ENCODE measurements at regions not wholly inside any gene's neighbourhood (a gene's known extent, or its start where the extent isn't known, plus 50 kb on each side); places are given as distances from the start of the nearest gene placed in this dataset.

DNA sequence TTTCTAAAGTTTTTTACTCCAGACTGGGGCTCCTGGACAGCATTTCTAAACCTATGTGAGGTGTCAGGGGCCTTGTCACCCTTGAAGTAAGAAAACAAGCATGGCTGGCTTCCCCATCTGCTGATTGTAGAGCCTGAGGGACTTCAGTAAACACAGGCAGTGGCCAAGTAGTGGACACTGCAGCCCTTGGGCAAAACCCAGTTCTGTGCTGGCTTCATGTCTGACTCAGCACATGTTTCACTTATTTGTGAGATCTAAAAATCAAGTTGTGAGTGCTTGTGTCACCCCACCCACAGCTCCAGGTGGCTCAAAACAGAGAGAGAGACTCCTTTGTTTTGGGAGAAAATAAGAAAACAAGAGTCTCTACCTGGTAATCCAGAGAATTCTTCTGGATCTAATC is 660.3 kb upstream of the VRK2 start:
- intact Hi-C loops (cut with DNase I) = no loop called here
- H3K4me3 ChIP-seq = no peak overlapping the region
- no peaks in the 10 kb centered on the region for H3K9me3 ChIP-seq (replicated peaks in 1 of 3)
- no peaks in the 10 kb centered on the region for H3K27me3 ChIP-seq
- H3K27ac ChIP-seq = no peak overlapping the region
- no peaks in the 10 kb centered on the region for H3K36me3 ChIP-seq (replicated peaks in 1 of 2)
- TF ChIP-seq, protein P1, sequence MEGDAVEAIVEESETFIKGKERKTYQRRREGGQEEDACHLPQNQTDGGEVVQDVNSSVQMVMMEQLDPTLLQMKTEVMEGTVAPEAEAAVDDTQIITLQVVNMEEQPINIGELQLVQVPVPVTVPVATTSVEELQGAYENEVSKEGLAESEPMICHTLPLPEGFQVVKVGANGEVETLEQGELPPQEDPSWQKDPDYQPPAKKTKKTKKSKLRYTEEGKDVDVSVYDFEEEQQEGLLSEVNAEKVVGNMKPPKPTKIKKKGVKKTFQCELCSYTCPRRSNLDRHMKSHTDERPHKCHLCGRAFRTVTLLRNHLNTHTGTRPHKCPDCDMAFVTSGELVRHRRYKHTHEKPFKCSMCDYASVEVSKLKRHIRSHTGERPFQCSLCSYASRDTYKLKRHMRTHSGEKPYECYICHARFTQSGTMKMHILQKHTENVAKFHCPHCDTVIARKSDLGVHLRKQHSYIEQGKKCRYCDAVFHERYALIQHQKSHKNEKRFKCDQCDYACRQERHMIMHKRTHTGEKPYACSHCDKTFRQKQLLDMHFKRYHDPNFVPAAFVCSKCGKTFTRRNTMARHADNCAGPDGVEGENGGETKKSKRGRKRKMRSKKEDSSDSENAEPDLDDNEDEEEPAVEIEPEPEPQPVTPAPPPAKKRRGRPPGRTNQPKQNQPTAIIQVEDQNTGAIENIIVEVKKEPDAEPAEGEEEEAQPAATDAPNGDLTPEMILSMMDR (IDR thresholded peaks at IDR 0.05) = no peak
- TF ChIP-seq POLR2A (IDR thresholded peaks at IDR 0.05) = no peak
- H3K4me1 ChIP-seq (replicated peaks in 1 of 2) = no peaks in the 10 kb centered on the region
- no peak for DNase-seq

DNA sequence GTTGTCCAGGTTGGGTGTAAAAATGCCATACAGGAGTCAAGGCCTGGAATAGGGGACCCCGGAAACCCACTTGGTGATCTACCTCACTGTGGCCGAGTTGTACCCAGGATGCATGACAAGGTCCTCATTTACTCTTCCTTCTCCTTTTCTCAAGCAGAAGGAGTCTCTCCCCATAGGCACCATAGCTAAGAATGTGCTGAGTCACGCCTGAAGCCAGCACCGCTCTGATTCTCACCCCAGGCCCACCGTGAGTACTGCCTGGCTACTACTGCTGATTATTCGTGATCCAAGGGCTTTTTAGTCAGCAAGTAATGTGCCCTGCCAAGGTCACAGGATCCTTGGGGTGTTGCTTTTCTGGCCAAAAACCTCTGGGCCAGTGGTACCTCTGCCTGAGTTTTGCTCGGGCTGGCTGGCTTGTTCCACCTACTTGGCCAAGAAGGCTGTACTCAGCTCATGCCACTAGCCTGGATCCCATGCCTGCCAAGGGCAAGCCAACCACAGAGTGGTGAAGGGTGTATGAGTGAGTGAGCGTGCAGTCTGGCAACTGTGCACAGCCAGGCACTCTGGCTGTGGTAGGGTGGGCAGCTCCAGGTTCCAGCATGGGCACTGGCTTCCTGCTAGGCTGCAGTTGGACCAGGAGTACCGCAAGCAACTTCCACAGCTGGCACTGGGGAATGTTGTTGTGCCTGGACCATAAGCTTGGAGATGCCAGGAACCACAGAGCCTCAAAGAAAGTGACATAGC is 650.1 kb upstream of the VRK2 start:
- TF ChIP-seq, protein P1 (IDR thresholded peaks at IDR 0.05) = no peak
- TF ChIP-seq POLR2A (IDR thresholded peaks at IDR 0.05) = no peak
- Histone ChIP-seq H3K9me3 (replicated peaks in 1 of 3) (no peaks in the 10 kb centered on the region), H3K36me3 (replicated peaks in 1 of 2) (no peaks in the 10 kb centered on the region), H3K27me3 (no peaks in the 10 kb centered on the region), H3K4me1 (replicated peaks in 1 of 2) (no peaks in the 10 kb centered on the region), H3K4me3 (no peak overlapping the region), H3K27ac (no peak overlapping the region)
- 69 to 78% (median 74%) methylated on average over 8 to 9 of the region's 9 CpGs for whole genome bisulfite sequencing, 4 donors
- no peak for DNase-seq
- intact Hi-C loops (cut with DNase I) = no loop called here

DNA sequence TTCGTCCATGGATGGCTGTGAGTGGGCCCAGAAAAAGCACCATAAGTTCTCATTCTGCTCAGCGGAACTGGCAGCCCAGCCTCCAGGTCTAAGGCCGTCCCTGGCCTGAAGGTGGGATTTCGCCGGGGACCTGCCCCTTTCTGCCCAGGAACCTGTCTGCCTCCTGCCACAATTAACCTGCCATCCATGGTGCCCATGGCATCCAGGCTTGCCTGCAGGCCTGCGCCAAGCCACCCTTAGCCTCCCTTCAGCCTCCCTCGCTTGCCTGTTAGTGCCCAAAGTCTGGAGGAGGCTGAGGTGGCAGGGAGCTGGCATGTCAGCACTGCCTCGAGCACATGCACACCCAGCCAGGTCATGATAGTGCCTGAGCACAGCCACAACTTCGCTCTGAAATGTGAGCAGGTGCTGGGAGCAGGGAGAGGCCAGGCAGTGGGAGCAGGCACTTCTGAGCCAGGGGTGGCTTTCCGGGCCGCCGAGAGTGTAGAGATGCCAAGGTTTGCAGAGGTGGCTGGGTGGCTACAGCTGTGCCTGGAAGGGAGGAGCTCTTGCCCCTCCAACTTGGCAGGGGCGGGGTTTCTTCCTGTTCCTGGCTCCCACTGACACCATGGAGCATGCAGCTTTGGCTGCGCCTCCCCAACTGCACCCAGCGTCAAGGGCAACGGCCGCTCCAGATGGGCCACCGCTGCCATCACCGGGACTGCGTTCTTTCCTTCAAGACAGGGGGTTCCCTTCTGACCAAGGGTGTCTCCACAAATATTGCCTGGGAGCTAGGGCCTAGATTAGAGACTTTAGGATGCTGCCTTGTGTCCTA is 648.9 kb upstream of the VRK2 start:
- Histone ChIP-seq H3K27me3 (no peaks in the 10 kb centered on the region), H3K4me1 (replicated peaks in 1 of 2) (no peaks in the 10 kb centered on the region), H3K4me3 (no peak overlapping the region), H3K9me3 (replicated peaks in 1 of 3) (no peaks in the 10 kb centered on the region), H3K27ac (no peak overlapping the region), H3K36me3 (replicated peaks in 1 of 2) (no peaks in the 10 kb centered on the region)
- DNase-seq = no peak
- WGBS, 4 donors = 84 to 97% (median 93%) methylated on average over 6 to 20 of the region's 20 CpGs
- intact Hi-C loops (cut with DNase I) = no loop called here
- no peak for TF ChIP-seq POLR2A (IDR thresholded peaks at IDR 0.05)
- TF ChIP-seq, protein P1 (IDR thresholded peaks at IDR 0.05) = no peak

DNA sequence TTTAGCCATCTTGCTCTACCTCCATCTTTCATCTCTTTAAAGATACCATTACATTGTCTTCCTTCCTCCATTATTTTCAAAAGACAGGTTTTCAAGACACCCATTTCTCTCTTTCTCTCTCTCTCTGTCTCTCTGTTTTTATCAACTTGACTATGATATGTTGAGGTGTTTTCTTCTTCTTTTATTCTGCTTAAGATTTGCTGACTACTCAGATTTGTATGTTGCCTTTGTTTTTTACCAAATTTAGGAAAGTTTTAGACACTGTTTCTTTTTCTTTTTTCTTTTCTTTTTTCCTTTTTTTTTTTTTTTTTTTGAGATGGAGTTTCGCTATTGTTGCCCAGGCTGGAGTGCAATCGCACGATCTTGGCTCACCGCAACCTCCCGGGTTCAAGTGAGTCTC is 647.5 kb upstream of the VRK2 start:
- DNase-seq = no peak
- no peak overlapping the region for H3K27ac ChIP-seq
- H3K27me3 ChIP-seq = no peaks in the 10 kb centered on the region
- H3K4me3 ChIP-seq = no peak overlapping the region
- no peaks in the 10 kb centered on the region for H3K36me3 ChIP-seq (replicated peaks in 1 of 2)
- 95 to 97% (median 96%) methylated on average over 5 of the region's 5 CpGs; no CpG with 5 or more reads in 1 of the 4 donors for WGBS, 4 donors
- no peaks in the 10 kb centered on the region for H3K9me3 ChIP-seq (replicated peaks in 1 of 3)
- TF ChIP-seq POLR2A (IDR thresholded peaks at IDR 0.05) = no peak
- TF ChIP-seq, protein P1 (IDR thresholded peaks at IDR 0.05) = no peak
- intact Hi-C loops (cut with DNase I) = no loop called here
- H3K4me1 ChIP-seq (replicated peaks in 1 of 2) = no peaks in the 10 kb centered on the region
